HG03354 (cell line): ENCODE measurements at regions not wholly inside any gene's neighbourhood (a gene's known extent, or its start where the extent isn't known, plus 50 kb on each side); places are given as distances from the start of the nearest gene placed in this dataset.
A peak's percentile ranks its signal among the peaks of the same experiment; 100 is the strongest.
"Not testable (repeated sequence)": the region's sequence is repeated elsewhere in the genome, so short reads cannot be mapped to it uniquely, and the experiment has no call there.

Experiments
- ATAC-seq: cut with Tn5 transposase; IDR thresholded peaks from one replicate; pipeline ENCODE4 v1.9.1; 2021; ENCODE audit warnings: mild to moderate bottlenecking; ENCODE audit not compliant: unreplicated experiment, poor library complexity, severe bottlenecking

DNA sequence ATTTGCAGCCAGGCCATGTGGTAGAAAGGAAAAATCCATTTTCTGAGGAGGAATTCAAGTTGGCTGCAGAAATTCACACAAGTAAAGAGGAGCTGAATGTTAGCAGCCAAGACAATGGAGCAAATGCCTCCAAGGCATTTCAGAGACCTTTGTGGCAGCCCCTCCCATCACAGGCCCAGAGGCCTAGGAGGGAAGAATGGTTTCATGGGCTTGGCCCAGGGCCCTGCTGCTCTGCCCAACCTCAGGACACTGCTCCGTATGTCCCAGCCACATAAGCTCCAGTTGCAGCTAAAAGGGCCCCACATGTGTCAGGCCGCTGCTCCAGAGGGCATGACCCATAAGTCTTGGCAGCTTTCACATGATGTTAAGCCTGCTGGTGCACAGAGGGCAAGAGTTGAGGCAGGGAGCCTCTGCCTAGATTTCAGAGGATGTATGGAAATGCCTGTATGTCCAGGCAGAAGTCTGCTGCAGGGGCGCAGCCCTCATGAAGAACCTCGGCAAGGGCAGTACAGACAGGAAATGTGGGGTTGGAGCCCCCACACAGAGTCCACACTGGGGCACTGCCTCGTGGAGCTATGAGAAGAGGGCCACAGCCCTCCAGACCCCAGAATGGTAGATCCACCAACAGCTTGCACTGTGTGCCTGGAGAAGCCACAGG is 144.2 kb upstream of the EPB41L4A start:
- no peak for ATAC-seq

DNA sequence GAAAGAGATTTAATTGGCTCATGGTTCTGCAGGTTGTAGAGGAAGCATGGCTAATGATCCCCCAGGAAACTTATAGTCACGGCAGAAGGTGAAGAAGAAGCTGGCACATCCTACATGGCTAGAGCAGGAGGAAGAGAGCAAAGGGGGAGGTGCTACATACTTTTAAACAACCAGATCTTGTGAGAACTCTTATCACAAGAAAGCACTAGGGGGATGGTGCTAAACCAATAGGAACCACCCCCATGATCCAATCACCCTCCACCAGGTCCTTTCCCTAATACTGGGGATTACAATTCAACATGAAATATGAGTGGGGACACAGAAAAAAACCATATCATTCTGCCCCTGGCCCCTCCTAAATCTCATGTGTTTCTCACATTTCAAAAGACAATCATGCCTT is 147.2 kb upstream of the EPB41L4A start:
- ATAC-seq = no peak

DNA sequence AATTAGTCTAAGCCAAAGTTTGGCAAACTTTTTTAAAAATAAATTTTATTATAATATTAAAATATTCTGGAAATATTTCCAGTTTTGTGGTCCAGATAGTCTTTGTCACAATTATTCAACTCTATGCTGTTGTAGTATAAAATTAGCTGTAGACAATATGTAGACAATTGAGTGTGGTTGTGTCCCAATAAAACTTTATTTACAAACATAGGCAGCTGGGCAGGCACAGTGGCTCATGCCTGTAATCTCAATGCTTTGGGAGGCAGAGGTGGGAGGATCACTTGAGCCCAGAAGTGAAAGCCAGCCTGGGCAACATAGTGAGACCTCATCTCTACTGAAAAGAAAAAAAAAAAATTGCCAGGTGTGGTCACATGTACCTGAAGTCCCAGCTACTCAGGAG is 150.5 kb upstream of the EPB41L4A start:
- no peak for ATAC-seq

DNA sequence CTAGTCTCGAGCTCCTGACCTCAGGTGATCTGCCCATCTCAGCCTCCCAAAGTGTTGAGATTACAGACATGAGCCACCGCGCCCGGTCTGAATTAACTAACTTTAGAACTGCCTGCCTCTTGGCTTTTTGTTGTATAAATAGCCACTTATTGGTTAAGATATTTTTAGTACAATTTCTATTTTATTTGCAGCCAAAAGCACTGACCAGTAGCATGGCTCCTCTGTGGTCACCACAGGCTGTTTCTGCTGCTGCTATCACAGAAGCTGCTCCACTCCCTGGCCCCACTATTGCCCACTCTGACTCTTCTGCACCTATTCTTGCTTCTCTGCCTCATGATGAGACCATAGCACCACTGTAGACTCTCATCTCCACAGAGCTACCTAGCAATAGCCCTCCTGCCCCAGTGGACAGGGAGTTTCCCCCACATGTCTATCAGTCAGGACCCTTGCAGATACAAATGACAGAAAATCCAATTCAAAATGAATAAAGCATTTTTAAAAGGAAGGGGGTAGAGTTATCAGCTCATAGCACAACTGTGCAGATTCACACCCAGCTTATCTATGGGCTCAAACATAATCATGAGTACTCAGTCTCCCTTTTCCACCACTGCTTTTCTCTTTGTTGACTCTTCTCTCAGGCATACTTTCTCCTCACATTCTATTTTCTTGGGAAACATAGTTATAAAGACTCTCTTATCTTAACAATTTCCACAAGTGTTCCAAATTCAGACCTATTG is 151.8 kb upstream of the EPB41L4A start:
- no peak for ATAC-seq

DNA sequence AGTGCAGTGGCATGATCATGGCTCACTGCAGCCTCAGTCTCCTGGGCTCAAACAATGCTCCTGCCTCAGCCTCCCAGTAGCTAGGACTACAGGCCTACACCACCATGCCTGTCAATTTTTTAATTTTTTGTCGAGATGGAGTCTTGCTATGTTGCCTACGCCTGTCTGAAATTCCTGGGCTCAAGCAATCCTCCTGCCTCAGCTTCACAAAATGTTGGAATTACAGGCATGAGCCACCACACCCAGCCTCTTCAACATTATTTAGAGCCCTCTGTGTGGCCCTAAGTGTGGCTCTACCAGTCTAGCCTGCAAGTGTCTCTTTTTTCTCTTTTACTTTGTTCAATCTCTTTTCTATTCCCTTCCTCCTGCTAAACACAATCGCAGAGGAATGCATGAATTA is 154.4 kb upstream of the EPB41L4A start:
- no peak for ATAC-seq

DNA sequence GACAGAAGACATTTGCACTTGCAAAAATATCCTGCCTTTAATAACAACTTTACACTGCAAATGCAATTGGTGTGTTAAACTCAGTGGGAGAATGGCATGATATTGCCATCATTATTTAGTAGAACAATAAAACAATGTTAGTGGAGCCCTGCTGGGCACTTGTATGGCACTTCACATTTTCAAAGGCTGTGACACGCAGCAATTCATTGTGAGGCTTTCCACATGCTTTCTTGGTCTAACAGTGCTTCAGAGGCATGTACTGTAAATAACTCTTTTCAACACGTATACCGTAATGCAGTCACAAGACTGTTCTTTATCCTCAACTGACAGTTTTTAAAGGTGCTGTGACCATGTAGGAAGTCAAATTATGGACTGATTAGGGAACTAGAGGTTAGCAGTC is 155.5 kb upstream of the EPB41L4A start:
- no peak for ATAC-seq

DNA sequence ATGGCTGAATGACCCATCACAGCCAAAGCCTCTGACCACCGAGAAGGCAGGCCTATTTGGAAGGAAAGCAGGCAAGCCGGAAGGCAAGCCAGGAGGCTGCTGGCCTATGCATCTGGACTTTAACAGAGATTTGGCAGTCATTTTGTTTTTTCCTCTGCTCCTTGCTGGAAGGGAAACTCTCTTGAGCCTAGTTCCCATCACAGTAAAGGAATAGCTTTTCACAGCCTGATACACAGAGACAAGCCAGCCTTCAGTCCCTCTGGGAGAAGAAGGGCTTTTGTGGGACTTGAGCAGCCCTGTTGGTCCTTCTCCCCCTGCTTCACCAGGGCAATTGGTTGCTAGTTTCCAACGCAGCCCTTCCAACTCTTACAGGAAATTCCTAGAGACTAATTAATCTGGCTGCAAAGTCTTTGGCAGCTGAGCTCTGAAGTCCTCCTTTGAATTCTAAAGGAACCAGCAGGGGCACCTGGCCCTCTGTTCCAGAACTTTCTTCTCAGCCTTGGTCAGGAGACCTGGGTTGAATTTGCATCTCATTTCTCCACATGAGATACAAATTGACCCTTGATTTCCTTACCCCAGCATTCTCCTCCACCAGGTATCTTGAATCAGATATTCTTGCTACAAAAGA is 157.3 kb upstream of the EPB41L4A start:
- no peak for ATAC-seq

DNA sequence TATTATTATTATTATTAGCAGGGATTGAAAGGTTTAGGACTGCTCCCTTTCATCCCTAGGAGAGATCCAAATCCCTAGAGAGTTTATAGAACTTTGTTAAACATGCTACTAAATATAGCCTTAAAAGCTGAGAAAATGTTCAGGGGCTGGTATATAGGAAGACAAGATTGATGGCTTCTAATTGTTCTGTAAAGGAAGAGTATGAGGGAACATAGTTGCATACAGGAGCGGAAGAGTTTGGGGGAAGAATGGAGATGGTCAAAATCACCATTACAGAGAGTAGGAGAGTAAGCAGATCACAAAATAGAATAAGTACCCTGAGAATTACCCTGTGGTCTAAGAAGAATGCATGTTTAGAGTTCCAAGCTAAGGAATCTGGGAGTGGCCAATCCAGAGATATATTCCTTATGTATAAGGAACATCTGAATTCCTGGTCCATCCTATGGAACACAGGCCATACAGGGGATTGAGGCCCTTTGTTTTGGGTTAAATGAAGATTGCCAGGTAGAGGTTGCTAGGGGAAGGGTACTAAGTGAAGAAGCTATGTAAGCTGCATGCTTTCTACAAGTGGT is 158.0 kb upstream of the APC start:
- ATAC-seq = no peak

DNA sequence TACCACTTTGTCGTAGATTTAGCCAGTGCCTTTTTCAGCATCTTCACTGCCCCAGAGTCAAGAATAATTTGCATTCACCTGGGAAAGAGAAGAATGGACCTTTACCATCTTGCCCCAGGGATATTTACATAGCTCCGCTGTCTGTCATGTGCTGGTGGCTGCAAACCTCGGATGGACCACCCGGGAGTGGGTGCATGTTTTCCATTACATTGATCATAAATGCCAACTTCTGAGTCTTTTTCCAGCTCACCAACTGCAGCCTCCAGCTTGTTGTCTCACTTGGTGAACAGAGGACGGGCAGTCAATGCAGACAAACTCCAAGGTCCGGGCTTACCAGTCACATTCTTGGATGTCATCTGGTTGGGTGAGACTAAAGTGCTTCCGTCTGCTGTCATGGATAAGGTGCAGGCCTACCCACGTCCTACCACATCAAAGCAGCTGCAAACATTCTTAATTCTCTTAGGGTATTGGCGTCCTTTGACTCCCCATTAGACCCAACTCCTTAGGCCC is 155.8 kb upstream of the APC start:
- no peak for ATAC-seq

DNA sequence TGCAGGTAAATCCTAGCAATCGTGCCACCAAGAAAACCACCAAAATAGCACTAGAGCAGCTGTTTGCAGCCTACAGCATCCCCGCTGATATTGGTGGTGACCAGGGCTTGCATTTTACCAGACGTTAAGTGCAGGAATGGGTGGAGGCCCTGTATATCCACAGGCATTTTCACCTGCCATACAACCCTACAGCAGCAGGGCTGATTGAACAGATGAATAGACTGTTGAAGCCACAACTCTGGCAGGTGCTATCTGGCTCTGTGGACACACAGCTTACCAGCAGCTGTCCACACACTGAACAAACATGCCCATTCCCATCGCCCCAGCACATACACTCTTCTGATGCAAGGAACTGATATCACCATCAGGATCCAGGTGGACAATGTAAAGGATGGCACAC is 154.5 kb upstream of the APC start:
- no peak for ATAC-seq

DNA sequence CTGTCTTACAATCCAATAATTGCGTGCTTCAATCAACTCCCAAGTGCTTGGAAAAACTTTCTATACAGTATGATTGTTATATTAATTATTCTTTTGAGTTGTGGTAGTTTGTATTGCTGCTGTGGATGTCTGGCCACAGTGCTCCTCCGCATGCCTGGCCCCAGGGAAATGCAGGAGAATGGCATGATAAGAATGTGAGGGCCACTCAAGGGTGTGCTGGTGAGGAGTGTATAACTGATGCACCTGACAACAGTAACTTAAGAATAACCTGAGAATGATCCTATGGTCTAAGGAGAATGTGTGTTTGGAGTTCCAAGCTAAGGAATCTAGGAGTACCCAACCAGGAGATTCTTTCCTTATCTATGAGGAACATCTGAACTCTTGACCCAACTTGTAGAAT is 152.9 kb upstream of the APC start:
- ATAC-seq = no peak

DNA sequence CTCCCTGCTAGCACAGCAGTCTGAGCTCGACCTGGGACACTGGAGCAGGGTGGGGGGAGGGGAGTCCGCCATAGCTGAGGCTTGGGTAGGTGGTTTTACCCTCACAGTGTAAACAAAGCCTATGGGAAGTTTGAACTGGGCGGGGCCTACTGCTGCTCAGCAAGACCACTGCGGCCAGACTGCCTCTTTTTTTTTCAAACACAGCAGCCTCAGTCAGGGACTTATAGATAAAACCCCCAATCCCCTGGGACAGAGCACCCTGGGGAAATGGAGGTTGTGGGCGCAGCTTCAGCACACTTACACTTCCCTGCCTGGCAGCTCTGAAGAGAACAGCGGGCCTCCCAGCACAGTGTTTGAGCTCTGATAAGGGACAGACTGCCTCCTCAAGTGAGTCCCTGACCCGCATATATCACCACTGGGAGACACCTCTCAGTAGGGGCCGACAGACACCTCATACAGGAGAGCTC is 151.1 kb upstream of the APC start:
- no peak for ATAC-seq

DNA sequence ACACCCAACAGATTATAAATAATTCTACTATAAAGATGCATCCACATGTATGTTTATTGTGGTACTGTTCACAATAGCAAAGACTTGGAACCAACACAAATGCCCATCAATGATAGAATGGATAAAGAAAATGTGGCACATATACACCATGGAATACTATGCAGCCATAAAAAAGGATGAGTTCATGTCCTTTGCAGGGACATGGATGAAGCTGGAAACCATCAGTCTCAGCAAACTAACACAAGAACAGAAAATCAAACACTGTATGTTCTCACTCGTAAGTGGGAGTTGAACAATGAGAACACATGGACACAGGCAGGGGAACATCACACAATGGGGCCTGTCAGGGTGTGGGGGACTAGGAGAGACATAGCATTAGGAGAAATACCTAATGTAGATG is 146.8 kb upstream of the APC start:
- ATAC-seq = not testable (repeated sequence)

DNA sequence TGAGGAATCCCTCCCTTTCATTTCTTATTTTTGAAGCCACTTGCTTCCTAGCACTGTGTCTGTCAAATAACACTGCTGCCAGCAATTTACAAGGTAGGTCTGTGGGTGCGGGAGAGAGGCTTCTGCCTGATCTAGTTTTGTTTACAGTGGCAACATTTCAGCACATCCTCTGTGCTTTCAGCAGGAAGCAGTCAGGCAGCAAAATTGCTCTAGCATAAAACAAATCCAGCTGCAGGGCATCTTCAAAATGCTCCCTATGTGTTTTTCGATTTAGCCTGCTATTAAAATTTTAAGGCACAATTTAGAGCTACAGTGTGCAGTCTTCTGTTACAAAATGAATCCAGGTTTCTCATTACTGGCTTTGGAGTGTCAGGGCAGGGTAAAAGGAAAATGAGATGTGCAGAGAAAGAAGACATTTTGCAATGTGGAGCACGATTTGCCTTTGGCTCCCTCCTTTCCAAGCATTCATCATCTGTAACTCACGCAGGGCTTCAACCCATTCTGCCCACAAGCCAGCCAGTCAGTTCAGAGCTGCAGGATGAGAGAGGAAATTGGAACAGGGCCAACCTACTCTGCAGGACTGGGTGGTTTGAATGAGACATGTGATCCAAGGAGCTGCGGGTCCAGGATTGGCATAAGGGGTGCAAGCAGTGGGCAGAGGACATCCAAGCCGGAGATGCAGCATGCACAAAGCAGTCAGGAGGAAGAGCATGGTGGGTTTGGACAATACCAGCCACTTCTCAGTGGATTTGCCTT is 143.4 kb upstream of the APC start:
- no peak for ATAC-seq

DNA sequence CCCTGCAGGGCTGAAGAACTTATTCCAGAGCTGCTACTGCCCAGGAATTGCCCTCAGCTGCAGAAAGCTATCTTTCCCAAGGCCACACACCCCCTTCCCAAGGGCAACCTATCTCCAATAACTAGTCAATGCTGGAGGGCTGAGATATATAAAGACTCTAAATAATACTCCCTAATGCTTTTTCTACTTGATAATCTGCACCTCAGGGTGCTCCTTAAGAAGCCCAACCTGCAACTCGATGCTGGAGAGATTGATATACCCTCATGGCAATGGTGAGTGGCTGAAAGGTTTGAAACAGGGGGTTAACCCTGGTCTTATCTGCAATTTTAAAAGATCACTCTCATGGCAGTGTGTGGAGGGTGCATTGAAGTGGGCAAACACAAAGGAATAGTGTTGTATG is 142.7 kb upstream of the APC start:
- no peak for ATAC-seq

DNA sequence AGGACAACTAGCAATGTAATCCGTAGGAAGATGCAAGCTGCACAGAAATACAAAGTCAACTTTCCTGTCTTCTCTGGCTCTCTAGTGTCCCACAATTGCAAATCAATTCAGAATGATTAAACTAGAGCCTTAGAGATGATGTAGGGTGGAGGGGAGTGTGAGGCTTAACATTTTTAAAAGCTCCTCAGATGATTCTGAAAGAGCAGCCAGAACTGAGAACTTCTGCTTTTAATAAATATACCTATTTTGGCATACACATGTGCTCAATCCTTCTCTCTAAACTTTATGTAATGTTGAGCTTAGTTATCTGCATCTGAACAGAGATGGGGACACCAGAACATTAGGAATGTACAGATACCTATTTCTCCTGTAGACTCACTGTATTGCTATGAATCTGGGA is 139.9 kb upstream of the APC start:
- no peak for ATAC-seq

DNA sequence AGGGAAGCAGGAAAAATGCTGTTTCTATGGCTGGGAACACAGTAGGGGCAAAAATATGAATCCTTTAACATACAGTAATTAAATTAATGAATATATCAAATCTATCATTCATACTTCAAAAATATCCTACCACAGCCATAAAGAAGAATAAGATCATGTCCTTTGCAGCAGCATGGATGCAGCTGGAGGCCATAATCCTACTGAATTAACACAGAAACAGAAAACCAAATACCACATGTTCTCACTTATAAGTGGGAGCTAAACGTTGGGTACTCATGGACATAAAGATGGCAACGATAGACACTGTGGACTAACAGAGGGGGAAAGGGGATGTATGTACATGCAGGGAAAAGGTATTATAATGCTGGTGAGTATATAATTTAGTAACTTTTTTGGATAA is 137.2 kb upstream of the APC start:
- ATAC-seq = not testable (repeated sequence)

DNA sequence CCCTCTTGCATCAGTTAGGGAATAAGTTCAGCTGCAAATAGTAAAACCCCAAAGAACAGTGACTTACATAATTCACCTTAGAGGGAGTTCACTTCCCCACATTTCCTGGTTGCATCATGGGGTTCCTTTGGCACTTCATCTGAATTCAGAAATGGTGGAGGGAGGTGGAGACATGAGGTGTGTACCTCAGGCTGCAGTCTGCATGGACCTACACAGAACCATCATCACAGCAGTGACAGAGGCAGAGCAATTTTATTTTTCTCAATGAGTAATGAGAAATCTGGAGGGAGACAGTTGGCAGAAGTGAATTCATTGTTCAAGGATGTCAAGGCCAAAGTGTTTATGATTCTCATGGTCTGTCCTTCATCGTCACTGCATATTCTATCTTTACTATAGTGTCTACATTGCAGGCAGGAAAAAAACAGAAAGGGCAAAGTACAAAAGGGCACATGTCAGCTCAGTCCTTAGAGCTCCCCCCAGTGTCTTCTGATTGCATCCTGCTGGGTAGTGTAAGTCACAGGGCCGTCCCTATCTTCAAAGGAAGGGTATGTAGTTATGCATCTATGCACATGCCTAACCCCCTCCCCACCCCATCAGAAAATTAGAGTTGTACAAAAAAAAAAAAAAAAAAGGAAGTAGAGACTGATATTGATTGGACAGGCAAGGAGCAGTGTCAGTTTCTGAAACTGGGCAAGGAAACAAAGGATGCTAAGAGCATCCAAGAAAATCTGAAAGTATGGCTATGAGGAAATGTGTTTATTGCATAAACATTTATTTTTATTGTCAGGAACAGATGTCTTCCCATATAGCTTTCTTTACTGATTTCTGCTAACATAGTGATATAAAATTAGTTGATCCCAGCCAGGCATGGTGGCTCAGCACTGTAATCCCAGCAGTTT is 132.7 kb upstream of the APC start:
- peak; percentile 76 for ATAC-seq

DNA sequence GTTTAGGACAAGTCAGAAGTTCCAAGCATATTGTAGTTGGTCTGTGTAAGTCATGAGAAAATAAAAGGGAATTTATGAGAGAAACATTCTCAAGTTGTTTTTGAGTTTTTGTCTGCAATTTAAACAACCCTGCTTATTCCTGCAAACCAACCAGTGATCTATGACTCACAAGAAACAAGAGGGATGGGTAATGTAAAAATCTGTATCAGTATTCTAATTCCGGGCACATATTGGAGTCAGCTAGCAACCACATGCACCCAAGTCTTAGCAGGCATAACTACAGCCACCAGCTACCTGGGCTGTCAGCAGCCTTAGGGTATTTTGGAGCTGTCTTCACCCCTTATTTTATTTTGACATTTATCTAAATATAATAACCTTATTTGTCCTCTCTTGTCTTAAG is 128.7 kb upstream of the APC start:
- ATAC-seq = no peak
